Liver (tissue), 2 donors: ENCODE measurements at regions not wholly inside any gene's neighbourhood (a gene's known extent, or its start where the extent isn't known, plus 50 kb on each side); places are given as distances from the start of the nearest gene placed in this dataset.

Source experiments
- REST ChIP-seq: IDR thresholded peaks from 2 replicates; pipeline ENCODE4 v1.6.1; 2016; ENCODE audit warnings: antibody characterized with exemption, mild to moderate bottlenecking
- RXRA ChIP-seq, 2 donors: IDR thresholded peaks; 2 replicates each; pipeline ENCODE4 v1.6.1; 2017 to 2018; ENCODE audit warnings: antibody characterized with exemption in 2 of 2, mild to moderate bottlenecking in 1 of 2
- donor health status: healthy.

GRCh38 chr13:51534041-51534817 lies 50.0 kb upstream of the WDFY2 start (continued):
- TF ChIP-seq REST (no peak), RXRA (IDR thresholded peaks at IDR 0.05) (no peak)
